ENCODE measurements at regions not wholly inside any gene's neighbourhood (a gene's known extent, or its start where the extent isn't known, plus 50 kb on each side); places are given as distances from the start of the nearest gene placed in this dataset.

DNA sequence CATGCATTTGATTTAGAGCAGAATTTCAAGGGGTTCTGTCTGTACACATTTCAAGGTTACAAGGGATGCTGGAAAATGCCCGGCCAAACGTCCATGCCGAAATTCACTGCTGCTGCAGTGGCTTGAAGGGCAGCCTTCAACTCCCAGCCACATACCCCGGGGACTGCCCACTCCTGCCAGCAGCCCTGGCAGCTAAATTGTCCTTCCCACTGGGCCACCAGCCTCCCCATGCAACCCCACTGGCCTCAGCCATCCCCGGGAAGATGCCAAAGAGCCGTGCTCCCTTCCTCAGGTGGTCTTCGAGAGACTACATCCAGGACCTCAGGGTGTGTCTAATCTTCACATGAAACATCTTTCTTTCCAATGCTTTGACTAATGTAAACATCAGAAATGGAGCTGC lies 478.7 kb upstream of the MYT1L start:
- TF ChIP-seq, protein P1, sequence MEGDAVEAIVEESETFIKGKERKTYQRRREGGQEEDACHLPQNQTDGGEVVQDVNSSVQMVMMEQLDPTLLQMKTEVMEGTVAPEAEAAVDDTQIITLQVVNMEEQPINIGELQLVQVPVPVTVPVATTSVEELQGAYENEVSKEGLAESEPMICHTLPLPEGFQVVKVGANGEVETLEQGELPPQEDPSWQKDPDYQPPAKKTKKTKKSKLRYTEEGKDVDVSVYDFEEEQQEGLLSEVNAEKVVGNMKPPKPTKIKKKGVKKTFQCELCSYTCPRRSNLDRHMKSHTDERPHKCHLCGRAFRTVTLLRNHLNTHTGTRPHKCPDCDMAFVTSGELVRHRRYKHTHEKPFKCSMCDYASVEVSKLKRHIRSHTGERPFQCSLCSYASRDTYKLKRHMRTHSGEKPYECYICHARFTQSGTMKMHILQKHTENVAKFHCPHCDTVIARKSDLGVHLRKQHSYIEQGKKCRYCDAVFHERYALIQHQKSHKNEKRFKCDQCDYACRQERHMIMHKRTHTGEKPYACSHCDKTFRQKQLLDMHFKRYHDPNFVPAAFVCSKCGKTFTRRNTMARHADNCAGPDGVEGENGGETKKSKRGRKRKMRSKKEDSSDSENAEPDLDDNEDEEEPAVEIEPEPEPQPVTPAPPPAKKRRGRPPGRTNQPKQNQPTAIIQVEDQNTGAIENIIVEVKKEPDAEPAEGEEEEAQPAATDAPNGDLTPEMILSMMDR (IDR thresholded peaks at IDR 0.05) = no peak
- no peak for TF ChIP-seq EZH2phosphoT487 (IDR thresholded peaks at IDR 0.05)
